PC-9 (cell line): ENCODE measurements at regions not wholly inside any gene's neighbourhood (a gene's known extent, or its start where the extent isn't known, plus 50 kb on each side); places are given as distances from the start of the nearest gene placed in this dataset.

Source experiments
- BruUV-seq: library from RNA; stranded (reverse); fragments of 400-500 nt; replicated peaks from 2 replicates; lab custom pipeline; 2021; lab: Mats Ljungman, UMichigan
- CTCF ChIA-PET: fragments of 300-600 bp; sonication (Branson Sonifier 250); formaldehyde crosslinking; loops from one replicate; lab custom pipeline; 2022; ENCODE audit warnings: antibody characterized with exemption; lab: Charles Lee
- POLR2A ChIA-PET: fragments of 300-600 bp; sonication (Branson Sonifier 250); formaldehyde crosslinking; loops from one replicate; lab custom pipeline; 2022; ENCODE audit warnings: antibody characterized with exemption; ENCODE audit not compliant: unreplicated experiment; lab: Charles Lee
- DNase-seq, 2 experiments: peaks; one replicate each; pipeline versions ENCODE4 v3.0.0 to v3.0.0-alpha.2; 2015 to 2022; ENCODE audit warnings: mixed read lengths in 1 of 2
- H2AFZ ChIP-seq: fragments of 200-600 bp; sonication (generic); 2 replicates; pipeline ENCODE4 v1.8.1; 2017; ENCODE audit warnings: antibody characterized with exemption
- H3F3A ChIP-seq: fragments of 200-600 bp; sonication (generic); 2 replicates; pipeline ENCODE4 v1.8.1; 2017; ENCODE audit warnings: antibody characterized with exemption, mild to moderate bottlenecking, low read depth; ENCODE audit not compliant: insufficient read depth
- H3K27ac ChIP-seq: fragments of 200-600 bp; sonication (generic); 2 replicates; pipeline ENCODE4 v1.6.1; 2016; ENCODE audit warnings: mixed run types
- H3K27me3 ChIP-seq: fragments of 200-600 bp; sonication (generic); 2 replicates; pipeline ENCODE4 v1.6.1; 2016; ENCODE audit warnings: low read depth, mixed run types; ENCODE audit not compliant: insufficient read depth
- H3K36me3 ChIP-seq: fragments of 200-600 bp; sonication (generic); 2 replicates; pipeline ENCODE4 v1.6.1; 2016; ENCODE audit warnings: low read depth, mixed run types
- H3K4me1 ChIP-seq: fragments of 200-600 bp; sonication (generic); replicated peaks from 2 replicates; pipeline ENCODE4 v1.6.1; 2016; ENCODE audit warnings: mixed run types; ENCODE audit not compliant: insufficient read depth
- H3K4me2 ChIP-seq: fragments of 200-600 bp; sonication (generic); 2 replicates; pipeline ENCODE4 v1.6.1; 2017; ENCODE audit warnings: mixed run types
- H3K4me3 ChIP-seq: fragments of 200-600 bp; sonication (generic); 2 replicates; pipeline ENCODE4 v1.6.1; 2016; ENCODE audit warnings: mixed run types
- H3K79me2 ChIP-seq: fragments of 200-600 bp; sonication (generic); 2 replicates; pipeline ENCODE4 v1.6.1; 2017; ENCODE audit warnings: low read depth, mixed run types
- H3K9me2 ChIP-seq: fragments of 200-600 bp; sonication (generic); 2 replicates; pipeline ENCODE4 v1.8.1; 2017; ENCODE audit warnings: mild to moderate bottlenecking; ENCODE audit not compliant: insufficient read depth
- H3K9me3 ChIP-seq: fragments of 200-600 bp; sonication (generic); 2 replicates; pipeline ENCODE4 v1.8.1; 2016; ENCODE audit warnings: low read depth; ENCODE audit not compliant: insufficient read depth
- H4K20me1 ChIP-seq: fragments of 200-600 bp; sonication (generic); 2 replicates; pipeline ENCODE4 v1.8.1; 2017; ENCODE audit not compliant: insufficient read depth
- CTCF ChIP-seq: fragments of 200-600 bp; sonication (generic); conservative IDR thresholded peaks from 2 replicates; pipeline ENCODE4 v1.6.1; 2017; ENCODE audit warnings: mixed run types, antibody characterized with exemption, mild to moderate bottlenecking, moderate library complexity
- EZH2 ChIP-seq: fragments of 200-600 bp; sonication (generic); IDR thresholded peaks from 2 replicates; pipeline ENCODE4 v1.8.0; 2017; ENCODE audit warnings: antibody characterized with exemption, low read depth
- intact Hi-C: fragments of 100-400 bp; cut with micrococcal nuclease; formaldehyde crosslinking; loops from one replicate; pipeline ENCODE4 v1.10.0; 2022; ENCODE audit not compliant: unreplicated experiment

DNA sequence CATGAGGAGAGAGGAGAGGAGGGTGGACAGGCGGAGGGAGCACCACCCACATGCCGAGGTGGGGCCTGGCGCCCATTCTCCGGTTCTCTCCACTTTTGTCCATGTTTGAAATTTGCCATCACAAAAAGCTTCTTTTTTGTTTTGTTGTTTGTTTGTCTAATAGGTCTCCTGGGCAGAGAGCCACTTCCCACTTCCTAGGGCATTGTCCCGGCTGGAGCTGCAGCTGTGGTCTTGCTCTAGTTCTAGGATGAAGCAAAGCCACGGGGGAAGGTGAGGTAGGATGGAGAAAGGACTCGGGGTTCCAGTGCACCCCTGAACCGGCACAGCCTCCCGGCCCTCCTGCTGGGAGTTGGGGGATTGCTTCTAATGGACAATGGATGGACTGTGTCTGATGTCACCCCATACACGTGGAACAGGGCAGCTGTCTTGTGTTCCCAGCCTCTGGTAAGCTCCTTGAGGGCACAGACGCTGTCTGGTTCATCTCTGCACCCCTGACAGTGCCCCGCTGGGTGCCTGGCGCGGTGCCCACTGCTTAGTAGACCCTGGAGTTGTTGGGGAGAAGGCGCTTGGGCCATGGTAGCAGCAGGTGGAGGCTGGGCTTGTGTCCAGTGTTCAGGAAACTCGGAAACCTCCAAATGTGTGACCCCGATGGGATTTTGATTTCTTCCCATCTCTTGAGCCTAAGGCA is 278.4 kb downstream of the NDUFA10 start:
- peaks cover 98% of the 10 kb centered on the region for H3K27me3 ChIP-seq
- TF ChIP-seq EZH2 (no peak), CTCF (no peak)
- intact Hi-C loops: no loop called here
- no peak overlapping the region for H2AFZ ChIP-seq
- H3K9me2 ChIP-seq: no peaks in the 10 kb centered on the region
- H3K9me3 ChIP-seq: no peaks in the 10 kb centered on the region
- no peaks in the 10 kb centered on the region for H3F3A ChIP-seq
- CTCF ChIA-PET: no interaction called here
- BruUV-seq: no TSS peak
- H3K4me3 ChIP-seq: no peak overlapping the region
- H3K4me1 ChIP-seq: no peaks in the 10 kb centered on the region
- no peak overlapping the region for H3K27ac ChIP-seq
- H3K4me2 ChIP-seq: no peak overlapping the region
- POLR2A ChIA-PET: no interaction called here
- H4K20me1 ChIP-seq: 0 out of 2 replicates have a peak, but pooled peaks cover 4% of the 10 kb centered on the region
- no peaks in the 10 kb centered on the region for H3K79me2 ChIP-seq
- no peaks in the 10 kb centered on the region for H3K36me3 ChIP-seq
- no peak for DNase-seq

DNA sequence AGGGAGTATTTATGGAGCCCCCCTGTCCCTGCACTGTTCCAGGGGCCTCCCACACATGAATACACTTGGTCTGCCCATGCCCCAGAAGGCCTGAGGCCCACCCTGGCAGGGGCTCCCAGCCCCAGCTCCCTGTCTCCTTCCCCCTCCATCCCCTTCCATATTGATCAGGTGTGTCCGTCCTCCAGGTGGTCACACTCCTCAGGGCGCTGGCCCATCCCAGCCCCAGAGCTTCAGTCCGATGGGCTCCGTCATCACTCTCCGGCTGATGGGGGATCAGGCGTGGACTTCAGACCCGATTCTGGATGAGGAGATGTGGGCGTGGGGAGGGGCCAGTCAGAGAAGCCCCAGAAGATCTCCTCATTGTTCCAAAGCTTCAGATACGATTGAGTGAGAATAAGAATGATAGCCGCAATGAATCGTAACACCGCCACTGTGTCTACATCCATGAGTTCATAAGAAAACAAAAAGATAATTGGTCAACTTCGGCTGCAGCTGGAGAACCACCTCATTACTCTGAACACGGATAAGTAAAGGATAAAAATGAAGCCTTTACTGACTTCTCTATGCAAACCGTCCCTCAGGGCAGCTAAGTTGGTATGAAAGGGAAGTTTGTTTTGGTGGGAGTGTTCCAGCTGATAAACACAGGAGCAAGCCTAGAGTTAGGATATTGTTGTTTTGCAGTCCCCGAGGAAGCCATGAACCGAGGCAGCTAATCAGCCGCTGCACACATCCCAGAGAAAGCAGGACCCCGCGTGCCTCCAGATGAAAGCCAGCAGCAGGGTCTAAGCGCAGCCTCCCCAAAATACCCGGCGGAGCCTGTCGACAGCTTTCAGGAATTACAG is 279.5 kb downstream of the NDUFA10 start:
- H3F3A ChIP-seq: no peaks in the 10 kb centered on the region
- ChIA-PET POLR2A (no interaction called here), CTCF (no interaction called here)
- H3K27me3 ChIP-seq: peaks cover 98% of the 10 kb centered on the region
- H3K79me2 ChIP-seq: no peaks in the 10 kb centered on the region
- H2AFZ ChIP-seq: no peak overlapping the region
- H3K9me3 ChIP-seq: no peaks in the 10 kb centered on the region
- TF ChIP-seq CTCF: no peak
- no peak for TF ChIP-seq EZH2
- no peaks in the 10 kb centered on the region for H3K9me2 ChIP-seq
- no peaks in the 10 kb centered on the region for H3K36me3 ChIP-seq
- intact Hi-C loops: no loop called here
- no peak overlapping the region for H3K4me3 ChIP-seq
- H3K27ac ChIP-seq: no peak overlapping the region
- H3K4me1 ChIP-seq: no peaks in the 10 kb centered on the region
- no peak for DNase-seq
- H3K4me2 ChIP-seq: no peak overlapping the region
- BruUV-seq: no TSS peak
- 0 out of 2 replicates have a peak, but pooled peaks cover 4% of the 10 kb centered on the region for H4K20me1 ChIP-seq

DNA sequence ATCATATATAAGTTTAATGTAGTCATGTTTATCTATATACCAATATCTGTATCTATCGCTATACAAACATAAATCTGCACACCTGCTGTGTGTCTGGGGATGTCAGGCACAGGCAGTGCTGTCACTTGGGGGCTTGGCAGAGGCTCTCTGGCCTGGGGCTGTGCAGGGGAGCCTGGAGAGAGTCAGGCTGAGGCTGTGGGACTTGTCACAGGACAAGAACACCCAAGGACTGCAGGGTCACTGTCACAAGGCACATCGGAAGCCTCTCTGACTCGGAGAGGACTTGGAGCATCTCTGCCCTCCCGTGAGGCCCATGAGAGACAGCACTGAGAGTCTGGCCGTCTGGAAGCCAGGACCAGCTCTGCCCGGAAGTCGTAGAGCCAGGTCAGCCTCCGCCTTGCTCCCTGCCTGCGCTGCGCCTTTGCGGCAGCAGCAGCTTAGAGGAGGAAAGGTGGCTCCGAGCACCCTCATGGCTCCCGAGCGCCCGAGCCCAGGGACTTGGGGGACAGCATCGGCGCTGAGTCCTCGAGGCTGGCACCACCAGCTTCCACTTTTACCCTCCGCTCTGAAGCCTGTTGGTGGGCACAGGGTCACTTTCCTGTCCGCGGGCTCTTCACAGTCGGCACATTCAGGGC is 280.3 kb downstream of the NDUFA10 start:
- Histone ChIP-seq H4K20me1 (0 out of 2 replicates have a peak, but pooled peaks cover 4% of the 10 kb centered on the region), H3K9me2 (no peaks in the 10 kb centered on the region), H3K4me2 (no peak overlapping the region), H3K36me3 (no peaks in the 10 kb centered on the region), H3F3A (no peaks in the 10 kb centered on the region; the same call in 1 of the 2 replicates), H3K27ac (no peak overlapping the region), H3K4me3 (no peak overlapping the region), H3K9me3 (no peaks in the 10 kb centered on the region), H3K79me2 (no peaks in the 10 kb centered on the region), H3K4me1 (no peaks in the 10 kb centered on the region), H3K27me3 (peaks cover 98% of the 10 kb centered on the region), H2AFZ (no peak overlapping the region)
- ChIA-PET POLR2A (no interaction called here), CTCF (no interaction called here)
- no TSS peak for BruUV-seq
- intact Hi-C loops: no loop called here
- no peak for DNase-seq
- TF ChIP-seq CTCF: no peak
- no peak for TF ChIP-seq EZH2
